T-helper 9 cell (primary cell): ENCODE measurements at regions not wholly inside any gene's neighbourhood (a gene's known extent, or its start where the extent isn't known, plus 50 kb on each side); places are given as distances from the start of the nearest gene placed in this dataset.

Experiments
- DNase-seq: peaks from one replicate; pipeline ENCODE4 v3.0.0-alpha.2; 2020

GRCh38 chr5:133794771-133795415, 173.5 kb downstream of the C5orf15 start:
- DNase-seq, result no peak

- DNase-seq, result no peak
Measured at GRCh38 chr5:133793756-133794465, 174.5 kb downstream of the C5orf15 start.

DNA sequence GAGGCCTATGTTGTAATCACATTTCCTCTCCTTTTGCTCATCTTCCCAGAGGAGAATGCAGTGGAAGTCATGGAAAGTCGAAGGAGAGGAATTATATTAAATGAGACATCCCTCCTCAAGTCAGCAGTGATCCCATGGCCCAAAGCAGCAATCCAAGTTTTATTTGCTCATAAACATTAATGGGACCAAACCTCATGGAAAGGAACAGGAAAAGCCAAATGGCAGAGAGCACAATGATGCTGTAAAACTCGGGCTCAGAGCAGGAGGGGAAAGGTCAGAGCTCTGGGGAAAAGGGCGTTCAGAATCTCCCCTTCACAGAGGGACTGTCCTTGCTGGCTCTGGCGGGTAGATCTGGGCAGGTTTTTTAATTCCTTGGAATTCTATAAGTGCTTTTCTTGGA, 175.8 kb downstream of the C5orf15 start:
- no peak for DNase-seq

- DNase-seq, result no peak
Measured at GRCh38 chr5:133792024-133792423, 176.4 kb downstream of the C5orf15 start.

GRCh38 chr5:133790898-133791297, 177.5 kb downstream of the C5orf15 start:
- no peak for DNase-seq

GRCh38 chr5:133789428-133789827, 177.1 kb upstream of the FSTL4 start:
- DNase-seq, result no peak

DNA sequence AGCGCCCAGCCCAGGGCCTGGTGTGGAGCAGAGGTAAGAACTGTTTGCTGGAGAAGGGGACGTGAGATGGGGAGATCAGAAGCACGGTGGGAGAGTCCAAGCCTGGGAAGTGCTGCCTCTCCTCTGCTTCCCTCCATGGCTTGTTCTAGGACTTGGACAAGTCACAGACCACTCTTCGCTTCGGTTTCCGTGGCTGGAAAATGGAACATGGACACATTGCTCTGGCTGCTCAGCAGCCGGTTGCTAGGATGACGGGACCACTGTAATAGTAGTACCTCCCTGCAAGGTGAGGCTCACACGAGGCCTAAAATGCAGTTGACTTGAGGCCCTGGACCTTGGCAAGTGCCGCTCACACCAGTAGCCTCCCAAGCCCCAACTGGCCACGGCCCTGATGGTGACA, 175.8 kb upstream of the FSTL4 start:
- DNase-seq, result no peak

DNA sequence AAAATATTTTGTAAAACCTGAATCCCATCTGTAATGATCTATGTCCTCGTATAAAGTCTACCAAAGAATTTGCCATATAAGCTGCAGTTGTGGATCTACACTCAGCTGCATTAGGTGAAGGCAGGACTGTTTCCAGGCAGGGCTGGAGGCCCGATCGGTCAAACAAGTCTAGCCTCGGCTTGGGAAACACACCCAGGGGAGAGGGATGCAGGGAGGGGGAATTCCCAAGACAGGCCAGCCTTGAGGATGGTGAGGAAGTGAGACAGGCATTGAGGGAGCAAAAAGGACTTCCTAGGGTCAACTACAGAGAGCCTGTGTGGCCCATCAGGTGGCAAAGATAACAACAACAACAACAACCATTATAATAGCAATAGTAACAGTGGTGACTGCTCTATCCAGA, 174.1 kb upstream of the FSTL4 start:
- DNase-seq, result no peak

DNA sequence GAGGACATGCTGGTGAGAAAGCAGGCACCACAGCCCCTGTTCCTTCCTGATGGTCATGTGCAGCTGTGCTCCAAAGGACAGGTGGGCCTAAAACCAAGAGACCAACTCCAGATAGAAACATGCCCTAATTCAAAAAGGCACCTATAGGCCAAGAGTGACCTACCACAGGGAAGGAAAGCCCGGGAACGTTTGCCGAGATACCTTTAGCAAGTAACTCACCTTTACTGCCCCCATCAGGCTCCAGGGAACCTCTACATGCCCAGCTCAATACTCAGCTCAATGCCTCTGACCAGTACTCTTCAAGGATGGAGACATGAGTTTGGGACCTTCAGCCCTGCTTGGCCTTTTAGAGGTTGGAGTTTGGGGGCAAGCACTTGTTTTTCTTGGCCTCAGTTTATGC, 172.8 kb upstream of the FSTL4 start:
- no peak for DNase-seq

- no peak for DNase-seq
Measured at GRCh38 chr5:133783481-133783880, 171.1 kb upstream of the FSTL4 start.

DNA sequence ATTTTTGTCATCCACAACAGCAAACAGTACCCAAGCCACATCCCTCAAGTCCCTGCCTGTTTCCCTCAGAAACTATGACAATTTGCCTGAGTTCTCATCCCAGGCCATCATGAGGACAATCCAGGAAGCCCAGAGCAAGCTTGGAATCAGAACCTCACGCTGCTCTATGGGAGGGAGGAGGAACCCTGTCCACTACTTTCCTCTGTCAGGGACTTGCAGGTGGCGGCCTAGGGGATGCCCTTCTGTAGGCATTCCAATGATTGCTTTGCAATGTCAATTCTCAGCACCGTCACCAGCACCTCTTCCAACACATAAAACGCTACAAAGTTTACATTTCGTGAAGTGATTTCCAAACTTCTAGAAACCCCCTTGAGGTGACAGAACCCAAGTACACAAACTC, 170.4 kb upstream of the FSTL4 start:
- DNase-seq, result no peak

DNA sequence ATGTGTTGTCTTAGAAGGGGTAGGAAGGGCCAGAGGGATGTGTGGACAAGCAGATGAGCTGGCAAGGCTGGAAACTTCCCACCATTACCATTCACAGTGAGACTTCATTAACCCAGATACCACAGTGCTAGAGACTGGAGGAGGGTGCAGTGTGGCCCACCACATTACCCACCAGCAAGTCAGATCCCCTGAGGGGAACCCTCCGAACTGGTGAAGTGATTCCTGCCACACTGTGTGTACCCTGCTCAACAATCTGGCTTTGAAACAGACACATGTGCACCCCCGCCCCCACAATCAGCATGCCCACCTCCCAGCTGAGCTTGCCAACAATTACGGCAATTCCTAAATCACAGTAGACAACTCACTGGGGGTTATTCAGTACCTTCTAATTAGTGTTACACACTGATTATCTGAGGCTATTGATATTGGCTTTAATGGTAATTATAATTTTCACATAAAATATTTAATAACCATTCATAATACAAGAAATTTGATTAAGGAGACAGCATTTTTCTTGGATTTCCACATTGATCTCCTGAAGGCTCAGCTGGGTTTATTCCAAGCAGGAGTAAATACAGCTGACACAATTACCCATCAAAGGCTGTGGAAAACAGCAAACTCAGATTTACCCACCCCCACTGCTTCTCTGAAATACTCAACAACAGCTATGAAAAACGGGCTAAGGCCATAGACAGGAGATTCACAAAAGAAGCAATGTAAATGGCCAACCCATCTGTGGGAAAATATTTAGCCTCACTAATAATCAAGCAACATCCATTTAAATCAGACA, 169.3 kb upstream of the FSTL4 start:
- no peak for DNase-seq

GRCh38 chr5:133780619-133781280, 168.4 kb upstream of the FSTL4 start:
- DNase-seq, result no peak

DNA sequence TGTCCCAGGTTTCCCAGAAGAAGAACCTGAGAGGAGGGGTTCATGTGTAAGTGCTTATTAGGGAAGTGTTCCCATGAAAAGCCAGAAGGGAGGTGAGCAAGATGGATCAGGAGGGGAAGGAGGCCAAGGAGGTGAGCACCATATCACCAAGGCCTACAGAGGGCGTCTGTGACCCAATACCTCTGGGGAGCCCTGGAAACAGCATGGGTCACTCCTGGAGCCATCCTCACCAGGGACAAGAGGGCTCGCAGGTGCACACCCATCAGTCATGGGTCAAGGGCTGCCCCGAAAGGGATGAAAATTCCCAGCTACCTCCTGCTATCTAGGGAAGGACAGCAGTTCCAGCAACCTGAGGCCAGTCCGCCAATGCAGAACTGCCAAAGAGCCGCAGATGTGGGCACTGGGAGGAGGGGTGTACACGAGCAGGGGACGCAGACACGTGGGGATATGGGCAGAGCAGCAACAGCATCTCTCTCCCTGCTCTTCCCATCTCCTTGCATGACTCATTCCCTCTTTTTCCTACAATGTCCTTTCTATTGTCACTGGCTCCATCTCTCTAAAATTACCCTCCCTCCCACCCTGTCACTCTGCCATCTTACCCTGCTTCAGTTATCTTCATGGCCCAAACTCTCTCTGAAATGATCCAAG, 167.6 kb upstream of the FSTL4 start:
- no peak for DNase-seq

GRCh38 chr5:133778636-133779035, 166.3 kb upstream of the FSTL4 start:
- DNase-seq, result no peak

GRCh38 chr5:133777951-133778350, 165.6 kb upstream of the FSTL4 start:
- no peak for DNase-seq

DNA sequence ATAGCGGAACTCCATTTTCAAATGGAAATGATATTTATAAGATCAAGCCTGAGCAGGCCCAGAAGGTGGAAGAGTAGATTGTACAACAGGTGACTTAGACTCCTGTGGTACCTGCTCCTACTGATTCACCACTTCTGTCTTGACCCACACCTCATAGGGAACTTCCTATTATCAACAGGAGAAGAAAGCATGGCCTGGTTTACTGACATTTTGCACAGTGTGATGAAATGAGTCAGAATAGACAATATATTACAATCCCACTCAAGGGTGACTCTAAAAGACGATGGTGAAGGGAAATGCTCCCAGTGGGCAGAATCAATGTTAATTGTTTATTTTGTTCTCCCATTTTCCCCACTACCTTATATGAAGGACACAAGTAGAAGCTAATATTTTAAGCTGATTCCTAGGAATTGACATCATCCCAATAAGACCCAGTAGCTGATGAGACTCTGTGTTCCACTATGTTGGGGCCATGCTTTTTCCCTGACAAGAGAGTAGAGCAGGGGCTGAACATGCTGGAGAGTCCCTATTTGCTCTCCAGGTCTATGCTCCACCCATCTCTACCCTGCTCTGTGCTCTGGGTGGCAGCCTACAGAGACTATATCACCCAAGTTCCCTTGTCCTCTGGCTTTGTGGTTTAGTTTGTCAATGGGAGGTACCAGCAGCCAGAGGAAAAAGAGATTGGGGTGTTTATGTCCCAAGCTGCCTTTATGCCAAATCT, 163.4 kb upstream of the FSTL4 start:
- no peak for DNase-seq

DNA sequence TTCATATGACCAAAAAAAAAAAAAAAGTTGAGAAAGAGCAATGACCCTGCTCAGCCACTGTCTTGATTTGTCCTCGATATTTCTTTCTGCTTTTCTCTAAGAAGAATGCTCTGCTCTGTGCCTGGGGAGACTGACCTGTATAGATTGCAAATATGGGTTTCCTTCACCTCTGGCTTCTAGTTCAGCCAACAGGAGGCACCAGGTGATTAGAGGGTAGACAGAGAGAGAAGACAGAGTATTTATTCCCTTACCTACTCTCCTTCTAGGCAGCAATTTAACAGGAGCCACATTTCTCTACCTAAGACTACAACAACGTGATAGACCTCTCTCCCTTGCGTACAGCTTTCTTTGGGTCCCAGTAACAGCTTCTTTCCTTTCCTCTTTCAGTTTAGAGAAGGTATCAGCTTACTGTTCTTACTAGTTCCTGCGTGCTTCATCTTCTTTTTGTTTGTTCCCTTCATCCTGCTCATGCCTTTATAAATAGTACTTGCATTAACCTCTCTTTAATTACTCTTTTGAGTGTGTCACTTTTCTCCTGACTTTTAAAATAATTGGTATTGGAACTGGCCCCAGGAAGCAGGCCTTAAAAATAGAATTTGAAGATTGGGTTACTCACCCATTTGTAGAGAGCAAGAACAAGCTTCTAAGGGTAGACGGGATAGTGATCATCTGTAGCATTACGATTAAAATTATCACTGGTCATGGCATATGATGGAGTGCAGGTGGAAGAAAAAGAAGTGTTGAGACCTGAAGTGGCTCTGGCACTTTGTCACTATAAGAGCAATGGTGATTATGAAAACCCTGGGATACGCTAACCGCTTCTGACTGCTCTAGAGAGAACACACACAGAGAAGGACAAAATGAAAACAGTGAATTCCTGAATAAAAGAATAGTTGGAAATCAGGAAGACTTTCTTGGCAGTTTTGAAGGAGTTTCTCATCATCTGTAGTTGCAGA, 161.2 kb upstream of the FSTL4 start:
- DNase-seq, result no peak

- no peak for DNase-seq
Measured at GRCh38 chr5:133769842-133770241, 157.5 kb upstream of the FSTL4 start.

- no peak for DNase-seq
Measured at GRCh38 chr5:133763744-133764143, 151.4 kb upstream of the FSTL4 start.

GRCh38 chr5:133761632-133762031, 149.3 kb upstream of the FSTL4 start:
- DNase-seq, result no peak
